ENCODE measurements at regions not wholly inside any gene's neighbourhood (a gene's known extent, or its start where the extent isn't known, plus 50 kb on each side); places are given as distances from the start of the nearest gene placed in this dataset.

DNA sequence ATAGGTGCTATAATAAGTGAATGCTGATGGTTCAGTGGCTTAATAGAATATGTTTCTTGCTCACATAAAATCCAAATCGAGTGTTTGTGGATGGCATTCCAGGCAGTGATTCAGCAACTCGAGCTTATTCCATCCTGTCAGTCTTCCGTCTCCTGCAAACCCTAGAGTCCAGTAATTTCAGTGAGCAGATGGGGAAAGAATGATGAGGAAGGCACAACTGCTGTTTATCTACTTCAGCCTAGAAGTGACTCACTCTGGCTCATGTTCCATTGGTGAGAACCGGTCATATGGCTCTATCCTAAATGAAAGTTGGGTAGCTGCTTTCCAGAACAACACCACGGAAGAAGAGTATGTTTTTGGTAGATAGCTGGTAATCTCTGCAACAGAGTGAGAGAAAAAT lies 421.8 kb upstream of the PDE3A start:
- H2BK5ac ChIP-seq (ENCODE audit: low read depth, low read length, poor library complexity, severe bottlenecking): peak overlapping the region; percentile 79
- no peak for TF ChIP-seq BHLHE40 (IDR thresholded peaks at IDR 0.05; ENCODE audit: low read depth, low read length)
- TF ChIP-seq CHD1 (IDR thresholded peaks at IDR 0.05; ENCODE audit: low read depth, low read length): no peak
- no peak for TF ChIP-seq SMC3 (IDR thresholded peaks at IDR 0.05; ENCODE audit: low read depth, low read length)
- TF ChIP-seq CEBPB (IDR thresholded peaks at IDR 0.05; ENCODE audit: low read depth, low read length): peak; percentile 62
- TF ChIP-seq ELK1 (IDR thresholded peaks at IDR 0.05; ENCODE audit: borderline replicate concordance, low read depth, low read length): no peak
- TF ChIP-seq MXI1 (IDR thresholded peaks at IDR 0.05; ENCODE audit: borderline replicate concordance, low read depth, low read length): no peak
- no peak for TF ChIP-seq CTCF (conservative IDR thresholded peaks at IDR 0.05; ENCODE audit: low read depth, low read length)
- peak; percentile 58 for TF ChIP-seq MAFK (IDR thresholded peaks at IDR 0.05; ENCODE audit: low read depth, low read length)
- TF ChIP-seq RAD21 (IDR thresholded peaks at IDR 0.05; ENCODE audit: low read length): no peak
- peak; percentile 95 for TF ChIP-seq USF2 (IDR thresholded peaks at IDR 0.05; ENCODE audit: low read depth, low read length)
- peak; percentile 55; the same call in 1 of the 2 replicates for TF ChIP-seq NFE2L2 (IDR thresholded peaks at IDR 0.05; ENCODE audit: low read depth, low read length)
- TF ChIP-seq MAZ (IDR thresholded peaks at IDR 0.05; ENCODE audit: borderline replicate concordance, low read depth, low read length): no peak
- TF ChIP-seq RFX5 (IDR thresholded peaks at IDR 0.05; ENCODE audit: low read depth, low read length): no peak
- TF ChIP-seq POLR2A (IDR thresholded peaks at IDR 0.05; ENCODE audit: low read depth, low read length): no peak
- TF ChIP-seq FOS (IDR thresholded peaks at IDR 0.05; ENCODE audit: low read depth, low read length): peak; percentile 74
- no peak for TF ChIP-seq RCOR1 (IDR thresholded peaks at IDR 0.05; ENCODE audit: insufficient replicate concordance, low read length)
- H4K5ac ChIP-seq (ENCODE audit: low read depth, low read length): no peak overlapping the region
- ATAC-seq (ENCODE audit: low read depth) (peak; percentile 98), DNase-seq (peak; percentile 98)
- no peak overlapping the region for H3K23ac ChIP-seq (ENCODE audit: low read depth, low read length)
- H3K27me3 ChIP-seq (ENCODE audit: control insufficient read depth, insufficient read depth, low read length): no peaks in the 10 kb centered on the region
- intact Hi-C loops (cut with micrococcal nuclease) (no loop called here), dilution Hi-C loops (cut with HindIII; ENCODE audit: low sequenced_read_pairs, unreplicated experiment) (no loop called here), in situ Hi-C loops (cut with MboI; ENCODE audit: low sequenced_read_pairs) (no loop called here)
- H3K27ac ChIP-seq (ENCODE audit: insufficient read depth, low read length): no peak overlapping the region
- no peak overlapping the region for H3K14ac ChIP-seq (replicated peaks; ENCODE audit: low read depth, low read length)
- H2BK120ac ChIP-seq (ENCODE audit: low read depth, low read length): peak overlapping the region; percentile 17; the same call in 1 of the 2 replicates
- no peaks in the 10 kb centered on the region for H3K9me3 ChIP-seq (ENCODE audit: control insufficient read depth, insufficient read depth, low read length)
- H3K56ac ChIP-seq (ENCODE audit: extremely low read depth, insufficient read depth, low read length): no peak overlapping the region
- H3K79me1 ChIP-seq (ENCODE audit: low read depth in 1 of 2, low read length in 2 of 2): no peaks in the 10 kb centered on the region
- H3K4ac ChIP-seq (ENCODE audit: low read depth, low read length): peak overlapping the region; percentile 8; the same call in 1 of the 2 replicates
- no peak overlapping the region for H3K9ac ChIP-seq (ENCODE audit: low read depth, low read length)
- H3K9me1 ChIP-seq (ENCODE audit: insufficient read depth, low read length): no peaks in the 10 kb centered on the region
- H4K20me1 ChIP-seq (ENCODE audit: insufficient read depth, low read length): no peaks in the 10 kb centered on the region
- H4K8ac ChIP-seq (ENCODE audit: low read depth in 2 of 2, low read length in 2 of 2): peak overlapping the region in 1 of 2 experiments; percentile 5; a peak in 1 of 4 replicates
- no peak overlapping the region for H2AK5ac ChIP-seq (ENCODE audit: low read depth, low read length)
- H4K91ac ChIP-seq (ENCODE audit: insufficient read depth, low read depth, low read length): no peak overlapping the region
- POLR2A ChIA-PET (ENCODE audit: unreplicated experiment): no interaction called here
- peak overlapping the region; percentile 39; the same call in 1 of the 2 replicates for H3K4me2 ChIP-seq (ENCODE audit: low read depth, low read length)
- H3K36me3 ChIP-seq (ENCODE audit: control insufficient read depth, insufficient read depth, low read length): no peaks in the 10 kb centered on the region
- CTCF ChIA-PET: interaction anchor here (1.4 to 1.9 kb wide), 2 partner anchors 9 to 208 kb away, joined by 4 to 5 read pairs; no protein-coding TSS in a partner anchor
- no peak overlapping the region for H2BK20ac ChIP-seq (ENCODE audit: low read depth, low read length)
- peak overlapping the region; percentile 71 for H2AFZ ChIP-seq (replicated peaks; ENCODE audit: low read length, poor library complexity)
- no peak overlapping the region for H3K4me3 ChIP-seq (ENCODE audit: insufficient read depth, low read depth, low read length)
- no TSS peak for BruUV-seq (replicated peaks)
- H3K4me1 ChIP-seq (ENCODE audit: control insufficient read depth, insufficient read depth, low read length): peaks cover 4% of the 10 kb centered on the region; the same call in 1 of the 2 replicates
- no peak overlapping the region for H2BK15ac ChIP-seq (ENCODE audit: low read depth, low read length)
- H3K18ac ChIP-seq (ENCODE audit: low read depth, low read length): 0 out of 2 replicates have a peak overlapping the region, but pooled peaks have one; percentile 8
- H2AK9ac ChIP-seq (replicated peaks; ENCODE audit: low read depth, low read length, poor library complexity): no peak overlapping the region
- WGBS, 2 experiments (ENCODE audit: extremely low coverage in 2 of 2, insufficient read length in 1 of 2): no CpG with 5 or more reads among the region's 5 CpGs
